ENCODE measurements at regions not wholly inside any gene's neighbourhood (a gene's known extent, or its start where the extent isn't known, plus 50 kb on each side); places are given as distances from the start of the nearest gene placed in this dataset.

- no peak for TF ChIP-seq POLR2A (IDR thresholded peaks at IDR 0.05)
- no peak for TF ChIP-seq CTCF (IDR thresholded peaks at IDR 0.05)
- Histone ChIP-seq H3K36me3 (no peaks in the 10 kb centered on the region), H3K9me3 (no peaks in the 10 kb centered on the region), H3K4me3 (replicated peaks in 1 of 3) (no peak overlapping the region), H3K4me1 (no peaks in the 10 kb centered on the region), H3K27ac (no peak overlapping the region), H3K27me3 (no peaks in the 10 kb centered on the region)
- WGBS, 2 donors, result 63 to 69% methylated on average over 2 of the region's 2 CpGs
- intact Hi-C loops (cut with DNase I), result no loop called here
- DNase-seq, result no peak
Measured at GRCh38 chr4:136484996-136485395, 1047.3 kb downstream of the PCDH18 start.

GRCh38 chr4:136476753-136477152 lies 1055.5 kb downstream of the PCDH18 start:
- Histone ChIP-seq H3K4me1 (no peaks in the 10 kb centered on the region), H3K27ac (no peak overlapping the region), H3K9me3 (no peaks in the 10 kb centered on the region), H3K4me3 (replicated peaks in 1 of 3) (no peak overlapping the region), H3K27me3 (no peaks in the 10 kb centered on the region), H3K36me3 (no peaks in the 10 kb centered on the region)
- WGBS, 2 donors, result 59 to 64% methylated on average over 1 of the region's 1 CpG
- TF ChIP-seq POLR2A (IDR thresholded peaks at IDR 0.05) (no peak), CTCF (IDR thresholded peaks at IDR 0.05) (no peak)
- no peak for DNase-seq
- intact Hi-C loops (cut with DNase I), result no loop called here

GRCh38 chr4:136471051-136471450 lies 1061.2 kb downstream of the PCDH18 start:
- Histone ChIP-seq H3K9me3 (no peaks in the 10 kb centered on the region), H3K4me3 (replicated peaks in 1 of 3) (no peak overlapping the region), H3K4me1 (no peaks in the 10 kb centered on the region), H3K36me3 (no peaks in the 10 kb centered on the region), H3K27me3 (no peaks in the 10 kb centered on the region), H3K27ac (no peak overlapping the region)
- no peak for DNase-seq
- intact Hi-C loops (cut with DNase I), result no loop called here
- 82 to 86% methylated on average over 2 of the region's 2 CpGs for WGBS, 2 donors
- TF ChIP-seq CTCF (IDR thresholded peaks at IDR 0.05) (no peak), POLR2A (IDR thresholded peaks at IDR 0.05) (no peak)

GRCh38 chr4:136465691-136466090 lies 1066.6 kb downstream of the PCDH18 start:
- Histone ChIP-seq H3K4me3 (replicated peaks in 1 of 3) (no peak overlapping the region), H3K27me3 (no peaks in the 10 kb centered on the region), H3K27ac (no peak overlapping the region), H3K9me3 (no peaks in the 10 kb centered on the region), H3K4me1 (no peaks in the 10 kb centered on the region), H3K36me3 (no peaks in the 10 kb centered on the region)
- WGBS, 2 donors, result 94 to 97% methylated on average over 1 of the region's 1 CpG
- no peak for DNase-seq
- no peak for TF ChIP-seq CTCF (IDR thresholded peaks at IDR 0.05)
- TF ChIP-seq POLR2A (IDR thresholded peaks at IDR 0.05), result no peak
- intact Hi-C loops (cut with DNase I), result no loop called here

GRCh38 chr4:136463941-136464340 lies 1068.4 kb downstream of the PCDH18 start:
- Histone ChIP-seq H3K4me3 (replicated peaks in 1 of 3) (no peak overlapping the region), H3K4me1 (no peaks in the 10 kb centered on the region), H3K9me3 (no peaks in the 10 kb centered on the region), H3K27me3 (no peaks in the 10 kb centered on the region), H3K27ac (no peak overlapping the region), H3K36me3 (no peaks in the 10 kb centered on the region)
- 91 to 95% methylated on average over 1 of the region's 1 CpG for WGBS, 2 donors
- intact Hi-C loops (cut with DNase I), result no loop called here
- TF ChIP-seq POLR2A (IDR thresholded peaks at IDR 0.05), result no peak
- TF ChIP-seq CTCF (IDR thresholded peaks at IDR 0.05), result no peak
- DNase-seq, result no peak
